A549 (cell line): ENCODE measurements at regions not wholly inside any gene's neighbourhood (a gene's known extent, or its start where the extent isn't known, plus 50 kb on each side); places are given as distances from the start of the nearest gene placed in this dataset.
"Not testable (repeated sequence)": the region's sequence is repeated elsewhere in the genome, so short reads cannot be mapped to it uniquely, and the experiment has no call there.

Experiments used
- ATAC-seq, 2 experiments: fragments of 200-7000 bp in 1 of 2; fragments of >200 bp in 1 of 2; cut with Nextera tagmentation in 1 of 2; cut with Tn5 transposase in 1 of 2; 3 replicates each; pipeline versions ENCODE4 v1.8.0 to v1.9.1; 2018 to 2020; ENCODE audit warnings: mild to moderate bottlenecking in 1 of 2, moderate library complexity in 1 of 2
- CTCF ChIA-PET: fragments of 300-600 bp; sonication (Branson Sonifier 250); formaldehyde crosslinking; extraction: SDS; loops from one replicate; lab custom pipeline; 2021; ENCODE audit warnings: antibody characterized with exemption, inconsistent platforms; lab: Yijun Ruan, JAX
- POLR2A ChIA-PET: fragments of 350-600 bp; formaldehyde crosslinking; extraction: SDS; loops from one replicate; lab custom pipeline; 2021; ENCODE audit warnings: antibody characterized with exemption, inconsistent platforms; lab: Yijun Ruan, JAX
- DNase-seq, 2 experiments: peaks; one replicate each; pipeline versions ENCODE4 v3.0.0 to v3.0.0-alpha.2; 2011 to 2016; ENCODE audit warnings: low read depth in 1 of 2, low spot score in 1 of 2
- FAIRE-seq: peaks from 2 replicates; lab custom pipeline; 2011; peaks lifted over from hg19 to GRCh38; lab: Jason Lieb, UNC
- H3K27ac ChIP-seq, 2 experiments: fragments of >200 bp; sonication (Bioruptor Twin); formaldehyde crosslinking; 3 replicates each; pipeline ENCODE4 v1.5.1; 2016 to 2017
- H3K4me1 ChIP-seq: fragments of >200 bp; sonication (Bioruptor Twin); formaldehyde crosslinking; 3 replicates; pipeline ENCODE4 v1.6.1; 2016
- H3K4me2 ChIP-seq: fragments of >200 bp; sonication (Bioruptor Twin); formaldehyde crosslinking; 3 replicates; pipeline ENCODE4 v1.6.1; 2016
- H3K4me3 ChIP-seq: fragments of >200 bp; sonication (Bioruptor Twin); formaldehyde crosslinking; 3 replicates; pipeline ENCODE4 v1.5.1; 2016
- H3K9me3 ChIP-seq: fragments of >200 bp; sonication (Bioruptor Twin); formaldehyde crosslinking; 3 replicates; pipeline ENCODE4 v1.6.1; 2016
- BCL3 ChIP-seq: fragments of >200 bp; sonication (Bioruptor Twin); formaldehyde crosslinking; IDR thresholded peaks from 3 replicates; pipeline ENCODE4 v1.6.1; 2016
- HDAC2 ChIP-seq: fragments of 200-600 bp; sonication (generic); IDR thresholded peaks from 2 replicates; pipeline ENCODE4 v1.6.1; 2016
- HOXB13 ChIP-seq: fragments of 250-450 bp; sonication (Bioruptor Pico); IDR thresholded peaks from 2 replicates; pipeline ENCODE4 v1.5.0; 2020; ENCODE audit warnings: low read depth, mild to moderate bottlenecking, moderate library complexity
- JUN ChIP-seq, 2 experiments: fragments of >200 bp; sonication (Bioruptor Twin); formaldehyde crosslinking; IDR thresholded peaks; 2 replicates in 1 of 2; 3 replicates in 1 of 2; pipeline ENCODE4 v1.6.1; 2016 to 2017
- JUNB ChIP-seq: fragments of >200 bp; sonication (Bioruptor Twin); formaldehyde crosslinking; IDR thresholded peaks from 2 replicates; pipeline ENCODE4 v1.6.1; 2016
- MAX ChIP-seq: IDR thresholded peaks from 2 replicates; pipeline ENCODE4 v1.6.1; 2012
- MYC ChIP-seq: IDR thresholded peaks from 2 replicates; pipeline ENCODE4 v1.6.1; 2012; ENCODE audit warnings: mild to moderate bottlenecking, inconsistent platforms, low read length, improper control_type of control experiment, borderline replicate concordance
- PHF8 ChIP-seq: fragments of 200-600 bp; sonication (generic); IDR thresholded peaks from 2 replicates; pipeline ENCODE4 v1.6.1; 2016; ENCODE audit warnings: low read depth, mild to moderate bottlenecking, antibody characterized with exemption, moderate library complexity, borderline replicate concordance
- RARB ChIP-seq: fragments of 250-450 bp; sonication (Bioruptor Pico); IDR thresholded peaks from 2 replicates; pipeline ENCODE4 v1.8.0; 2021; ENCODE audit warnings: mild to moderate bottlenecking, moderate library complexity
- RFX5 ChIP-seq: fragments of 450-650 bp; IDR thresholded peaks from 2 replicates; pipeline ENCODE4 v1.7.1; 2014; ENCODE audit warnings: antibody characterized with exemption, mild to moderate bottlenecking, moderate library complexity
- USF2 ChIP-seq: fragments of 450-650 bp; IDR thresholded peaks from 2 replicates; pipeline ENCODE4 v1.6.1; 2014; ENCODE audit warnings: antibody characterized with exemption
- WGBS: methylation state at CpG from one replicate; pipeline ENCODE4 v1.1.6; 2017; ENCODE audit errors: missing lambda C conversion rate; 5-methylcytosine and 5-hydroxymethylcytosine counted together
- TF ChIP-seq, protein P1 (sequence below): fragments of 250-450 bp; sonication (Bioruptor Pico); IDR thresholded peaks from 2 replicates; pipeline ENCODE4 v1.5.0; 2021; ENCODE audit warnings: mild to moderate bottlenecking, moderate library complexity, borderline replicate concordance
- TF ChIP-seq, protein P2 (sequence below): fragments of 250-450 bp; sonication (Bioruptor Pico); IDR thresholded peaks from 2 replicates; pipeline ENCODE4 v1.5.0; 2020; ENCODE audit warnings: low read depth, mild to moderate bottlenecking, moderate library complexity

DNA sequence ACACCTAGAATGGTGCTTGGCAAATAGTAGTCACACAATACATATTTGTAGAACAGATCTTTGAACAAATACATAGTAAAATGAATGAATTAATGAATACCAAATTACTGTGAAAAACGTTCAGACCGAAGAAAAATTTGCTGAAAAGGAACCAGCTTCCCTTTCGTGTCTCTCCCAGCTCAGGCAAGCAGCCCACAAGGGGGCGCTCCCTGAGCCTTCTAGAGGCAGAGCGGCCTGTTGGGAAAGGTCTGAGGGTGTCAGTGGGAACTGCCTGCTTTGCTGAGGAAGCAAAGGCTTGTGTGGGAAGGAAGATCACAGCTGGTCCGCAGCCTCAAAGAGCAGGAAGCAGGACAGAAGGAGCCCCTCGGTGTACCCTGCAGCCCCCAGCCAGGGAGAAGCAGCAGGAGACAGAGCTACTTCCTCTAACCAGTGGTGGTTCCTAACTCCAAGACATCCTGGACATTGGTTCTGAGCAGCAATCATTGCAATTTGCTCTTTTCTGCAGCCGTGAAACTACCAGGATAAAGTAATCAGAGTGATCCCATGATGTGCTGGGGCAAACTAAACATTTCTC lies 231.1 kb downstream of the ANKRD30B start:
- ChIA-PET CTCF (no interaction called here), POLR2A (no interaction called here)
- TF ChIP-seq JUNB (no peak), RARB (CRISPR knock-in tag) (no peak), RFX5 (no peak), PHF8 (no peak), BCL3 (no peak), MYC (no peak)
- TF ChIP-seq, protein P1, sequence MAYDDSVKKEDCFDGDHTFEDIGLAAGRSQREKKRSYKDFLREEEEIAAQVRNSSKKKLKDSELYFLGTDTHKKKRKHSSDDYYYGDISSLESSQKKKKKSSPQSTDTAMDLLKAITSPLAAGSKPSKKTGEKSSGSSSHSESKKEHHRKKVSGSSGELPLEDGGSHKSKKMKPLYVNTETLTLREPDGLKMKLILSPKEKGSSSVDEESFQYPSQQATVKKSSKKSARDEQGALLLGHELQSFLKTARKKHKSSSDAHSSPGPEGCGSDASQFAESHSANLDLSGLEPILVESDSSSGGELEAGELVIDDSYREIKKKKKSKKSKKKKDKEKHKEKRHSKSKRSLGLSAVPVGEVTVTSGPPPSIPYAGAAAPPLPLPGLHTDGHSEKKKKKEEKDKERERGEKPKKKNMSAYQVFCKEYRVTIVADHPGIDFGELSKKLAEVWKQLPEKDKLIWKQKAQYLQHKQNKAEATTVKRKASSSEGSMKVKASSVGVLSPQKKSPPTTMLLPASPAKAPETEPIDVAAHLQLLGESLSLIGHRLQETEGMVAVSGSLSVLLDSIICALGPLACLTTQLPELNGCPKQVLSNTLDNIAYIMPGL, result no peak
- Histone ChIP-seq H3K4me1 (no peaks in the 10 kb centered on the region), H3K4me2 (no peak overlapping the region), H3K27ac (no peak overlapping the region), H3K4me3 (no peak overlapping the region), H3K9me3 (no peaks in the 10 kb centered on the region)
- no peak for FAIRE-seq
- DNase-seq, result peak in 1 of 2 experiments; percentile 2
- no peak for ATAC-seq
- under 1% methylated on average over 8 of the region's 8 CpGs for WGBS

DNA sequence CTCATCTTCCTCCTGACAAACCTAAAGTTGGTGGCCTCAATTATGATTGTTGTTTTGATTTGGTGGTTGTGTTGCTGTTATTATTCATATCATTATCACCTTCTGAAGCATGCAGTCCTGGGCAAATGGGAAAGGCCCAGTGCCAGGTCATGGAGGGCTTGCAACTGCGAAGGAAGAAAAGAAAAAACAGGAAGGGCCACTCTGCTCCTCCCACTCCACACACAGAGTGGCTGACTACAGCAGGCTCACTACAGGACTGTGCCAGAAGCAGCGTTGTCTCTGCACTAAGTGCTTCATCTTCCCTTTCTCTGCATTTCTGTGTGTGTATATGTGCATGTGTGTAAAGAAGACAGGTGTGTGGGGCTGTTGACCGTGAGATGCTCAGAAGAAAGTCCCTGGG lies 231.9 kb downstream of the ANKRD30B start:
- Histone ChIP-seq H3K9me3 (no peaks in the 10 kb centered on the region), H3K4me2 (no peak overlapping the region)
- TF ChIP-seq HOXB13 (CRISPR knock-in tag), result no peak
- TF ChIP-seq MAX, result no peak
- TF ChIP-seq, protein P2, sequence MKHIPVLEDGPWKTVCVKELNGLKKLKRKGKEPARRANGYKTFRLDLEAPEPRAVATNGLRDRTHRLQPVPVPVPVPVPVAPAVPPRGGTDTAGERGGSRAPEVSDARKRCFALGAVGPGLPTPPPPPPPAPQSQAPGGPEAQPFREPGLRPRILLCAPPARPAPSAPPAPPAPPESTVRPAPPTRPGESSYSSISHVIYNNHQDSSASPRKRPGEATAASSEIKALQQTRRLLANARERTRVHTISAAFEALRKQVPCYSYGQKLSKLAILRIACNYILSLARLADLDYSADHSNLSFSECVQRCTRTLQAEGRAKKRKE (CRISPR knock-in tag), result no peak
- no peak for TF ChIP-seq USF2
- TF ChIP-seq HDAC2, result no peak
- TF ChIP-seq JUN (IDR thresholded peaks at IDR 0.05), result no peak
- TF ChIP-seq, all 56 proteins: peak for 0
- POLR2A ChIA-PET, result no interaction called here
- CTCF ChIA-PET, result no interaction called here
- H3K4me1 ChIP-seq, result no peaks in the 10 kb centered on the region
- DNase-seq, result no peak
- 3% methylated on average over 3 of the region's 3 CpGs for WGBS
- no peak for ATAC-seq
- no peak for FAIRE-seq
- no peak overlapping the region for H3K4me3 ChIP-seq
- H3K27ac ChIP-seq, result no peak overlapping the region

DNA sequence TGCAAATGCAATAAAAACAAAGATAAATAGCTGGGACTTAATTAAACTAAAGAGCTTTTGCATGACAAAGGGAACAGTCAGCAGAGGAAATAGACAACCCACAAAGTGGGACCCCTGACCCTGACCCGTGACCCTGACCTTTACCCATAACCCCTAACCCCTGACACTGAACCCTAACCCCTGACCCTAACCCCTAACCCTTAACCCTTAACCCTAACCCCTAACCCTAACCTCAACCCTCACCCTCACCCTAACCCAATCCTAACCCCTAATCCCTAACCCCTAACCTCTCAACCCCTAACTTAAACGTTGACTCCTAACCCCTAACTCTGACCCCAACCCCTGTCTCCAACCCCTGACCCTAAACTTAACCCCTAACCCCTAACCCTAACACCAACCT lies 236.6 kb downstream of the ANKRD30B start:
- H3K4me1 ChIP-seq, H3K4me3 ChIP-seq, CTCF ChIA-PET, DNase-seq, ATAC-seq, POLR2A ChIA-PET, FAIRE-seq, H3K4me2 ChIP-seq, H3K27ac ChIP-seq, H3K9me3 ChIP-seq: not testable (repeated sequence)
- WGBS, result 0% methylated on average over 1 of the region's 2 CpGs

- DNase-seq, H3K9me3 ChIP-seq, H3K4me1 ChIP-seq, H3K4me2 ChIP-seq, H3K27ac ChIP-seq, H3K4me3 ChIP-seq, CTCF ChIA-PET, FAIRE-seq, ATAC-seq, POLR2A ChIA-PET: not testable (repeated sequence)
- WGBS, result 72% methylated on average over 6 of the region's 20 CpGs
Measured at GRCh38 chr18:14985291-14986013, 237.5 kb downstream of the ANKRD30B start.

DNA sequence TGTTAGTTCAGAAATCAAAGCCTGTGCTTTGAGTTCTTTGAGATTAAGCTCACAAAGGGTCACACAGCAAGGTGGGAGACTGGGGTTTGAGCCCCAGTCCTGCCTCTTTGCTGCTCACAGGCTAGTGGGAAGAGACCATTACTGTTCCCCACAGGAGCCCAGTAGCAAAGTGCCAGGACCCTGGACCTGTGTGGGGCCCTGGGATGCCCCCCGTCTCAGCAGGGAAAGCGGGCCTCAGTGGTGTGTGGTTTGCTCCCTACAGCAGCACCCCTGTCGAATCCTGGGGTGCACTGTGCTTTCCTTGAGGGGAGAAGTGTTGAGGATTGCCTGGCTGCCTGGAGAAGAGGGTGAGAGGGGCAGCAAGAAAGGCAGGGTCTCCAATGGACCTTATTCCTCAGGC lies 239.4 kb downstream of the ANKRD30B start:
- POLR2A ChIA-PET, CTCF ChIA-PET: not testable (repeated sequence)

GRCh38 chr18:14987960-14988710 lies 240.2 kb downstream of the ANKRD30B start:
- WGBS, result 20% methylated on average over 1 of the region's 8 CpGs
- H3K9me3 ChIP-seq, DNase-seq, CTCF ChIA-PET, H3K27ac ChIP-seq, H3K4me3 ChIP-seq, H3K4me2 ChIP-seq, ATAC-seq, POLR2A ChIA-PET, FAIRE-seq, H3K4me1 ChIP-seq: not testable (repeated sequence)

More for the DNA sequence above, 239.4 kb downstream of the ANKRD30B start:
- no CpG with 5 or more reads among the region's 3 CpGs for WGBS
- DNase-seq, FAIRE-seq, H3K4me2 ChIP-seq, H3K4me3 ChIP-seq, H3K27ac ChIP-seq, H3K4me1 ChIP-seq, H3K9me3 ChIP-seq, ATAC-seq: not testable (repeated sequence)
